ENCODE measurements at regions not wholly inside any gene's neighbourhood (a gene's known extent, or its start where the extent isn't known, plus 50 kb on each side); places are given as distances from the start of the nearest gene placed in this dataset.

GRCh38 chr2:2561346-2562095 is 230.4 kb upstream of the MYT1L start:
- H2BK120ac ChIP-seq (ENCODE audit: low read depth, low read length) = no peak overlapping the region
- no peak overlapping the region for H2AK5ac ChIP-seq (ENCODE audit: low read length)
- H3K27ac ChIP-seq (ENCODE audit: low read depth, low read length) = no peak overlapping the region
- no peak overlapping the region for H3K23ac ChIP-seq (ENCODE audit: low read length)
- H3K4me1 ChIP-seq (ENCODE audit: control insufficient read depth, low read depth, low read length) = peaks cover 4% of the 10 kb centered on the region
- no peaks in the 10 kb centered on the region for H3K79me1 ChIP-seq (ENCODE audit: low read length)
- no peak overlapping the region for H2BK5ac ChIP-seq (ENCODE audit: low read length)
- H2BK15ac ChIP-seq (replicated peaks; ENCODE audit: low read depth) = no peak overlapping the region
- no peak overlapping the region for H3K9ac ChIP-seq (ENCODE audit: low read length)
- no peak overlapping the region for H3K4ac ChIP-seq (ENCODE audit: low read depth, low read length)
- no peaks in the 10 kb centered on the region for H3K36me3 ChIP-seq (ENCODE audit: control insufficient read depth, insufficient read depth, low read length)
- H4K8ac ChIP-seq (ENCODE audit: low read depth, low read length) = no peak overlapping the region
- H3K4me3 ChIP-seq (ENCODE audit: low read length) = no peak overlapping the region
- H3K56ac ChIP-seq (ENCODE audit: low read length) = no peak overlapping the region
- WGBS (ENCODE audit: extremely low coverage, insufficient coverage, low lambda C conversion rate) = no CpG with 5 or more reads among the region's 14 CpGs
- H3K27me3 ChIP-seq (ENCODE audit: insufficient read depth, low read length, poor library complexity) = no peaks in the 10 kb centered on the region
- no peak overlapping the region for H3K18ac ChIP-seq (ENCODE audit: low read length)
- H3K79me2 ChIP-seq (ENCODE audit: control insufficient read depth, insufficient read depth, low read length) = no peaks in the 10 kb centered on the region
- no peak overlapping the region for H3K4me2 ChIP-seq (ENCODE audit: low read length)
- no peak for DNase-seq
- no peak overlapping the region for H4K5ac ChIP-seq (ENCODE audit: low read length)

- no CpG with 5 or more reads among the region's 16 CpGs for WGBS (ENCODE audit: extremely low coverage, insufficient coverage, low lambda C conversion rate)
- no peak overlapping the region for H2BK120ac ChIP-seq (ENCODE audit: low read depth, low read length)
These were observed 229.4 kb upstream of the MYT1L start for GRCh38 chr2:2560374-2561015.

GRCh38 chr2:2558476-2558875 is 227.4 kb upstream of the MYT1L start:
- no CpG with 5 or more reads among the region's 9 CpGs for WGBS (ENCODE audit: extremely low coverage, insufficient coverage, low lambda C conversion rate)

More at GRCh38 chr2:2560374-2561015, 229.4 kb upstream of the MYT1L start:
- Histone ChIP-seq H3K79me2 (ENCODE audit: control insufficient read depth, insufficient read depth, low read length) (no peaks in the 10 kb centered on the region), H4K5ac (ENCODE audit: low read length) (no peak overlapping the region), H4K8ac (ENCODE audit: low read depth, low read length) (no peak overlapping the region), H3K27me3 (ENCODE audit: insufficient read depth, low read length, poor library complexity) (no peaks in the 10 kb centered on the region), H3K27ac (ENCODE audit: low read depth, low read length) (no peak overlapping the region), H3K4me3 (ENCODE audit: low read length) (no peak overlapping the region), H2AK5ac (ENCODE audit: low read length) (no peak overlapping the region), H3K4me1 (ENCODE audit: control insufficient read depth, low read depth, low read length) (peaks cover 4% of the 10 kb centered on the region), H2BK15ac (replicated peaks; ENCODE audit: low read depth) (no peak overlapping the region), H3K36me3 (ENCODE audit: control insufficient read depth, insufficient read depth, low read length) (no peaks in the 10 kb centered on the region), H3K23ac (ENCODE audit: low read length) (no peak overlapping the region), H2BK5ac (ENCODE audit: low read length) (no peak overlapping the region), H3K4me2 (ENCODE audit: low read length) (no peak overlapping the region), H3K56ac (ENCODE audit: low read length) (no peak overlapping the region), H3K79me1 (ENCODE audit: low read length) (no peaks in the 10 kb centered on the region), H3K4ac (ENCODE audit: low read depth, low read length) (no peak overlapping the region), H3K18ac (ENCODE audit: low read length) (no peak overlapping the region), H3K9ac (ENCODE audit: low read length) (no peak overlapping the region)
- no peak for DNase-seq

GRCh38 chr2:2557475-2557874 is 226.4 kb upstream of the MYT1L start:
- Histone ChIP-seq H3K27ac (ENCODE audit: low read depth, low read length) (no peak overlapping the region), H3K4me2 (ENCODE audit: low read length) (no peak overlapping the region)
- DNase-seq = no peak

More at GRCh38 chr2:2558476-2558875, 227.4 kb upstream of the MYT1L start:
- Histone ChIP-seq H3K4me2 (ENCODE audit: low read length) (no peak overlapping the region), H2BK15ac (replicated peaks; ENCODE audit: low read depth) (no peak overlapping the region), H3K79me1 (ENCODE audit: low read length) (no peaks in the 10 kb centered on the region), H3K9ac (ENCODE audit: low read length) (no peak overlapping the region), H3K23ac (ENCODE audit: low read length) (no peak overlapping the region), H3K4ac (ENCODE audit: low read depth, low read length) (no peak overlapping the region), H3K79me2 (ENCODE audit: control insufficient read depth, insufficient read depth, low read length) (no peaks in the 10 kb centered on the region), H2BK5ac (ENCODE audit: low read length) (no peak overlapping the region), H4K8ac (ENCODE audit: low read depth, low read length) (no peak overlapping the region), H3K18ac (ENCODE audit: low read length) (no peak overlapping the region), H3K56ac (ENCODE audit: low read length) (no peak overlapping the region), H3K4me1 (ENCODE audit: control insufficient read depth, low read depth, low read length) (no peaks in the 10 kb centered on the region), H3K36me3 (ENCODE audit: control insufficient read depth, insufficient read depth, low read length) (no peaks in the 10 kb centered on the region), H3K27me3 (ENCODE audit: insufficient read depth, low read length, poor library complexity) (no peaks in the 10 kb centered on the region), H2AK5ac (ENCODE audit: low read length) (no peak overlapping the region), H4K5ac (ENCODE audit: low read length) (no peak overlapping the region), H3K4me3 (ENCODE audit: low read length) (no peak overlapping the region), H3K27ac (ENCODE audit: low read depth, low read length) (no peak overlapping the region), H2BK120ac (ENCODE audit: low read depth, low read length) (no peak overlapping the region)
- no peak for DNase-seq

GRCh38 chr2:2550856-2551255 is 219.8 kb upstream of the MYT1L start:
- Histone ChIP-seq H3K4me3 (ENCODE audit: low read length) (no peak overlapping the region), H3K9ac (ENCODE audit: low read length) (no peak overlapping the region), H3K27ac (ENCODE audit: low read depth, low read length) (no peak overlapping the region), H2BK15ac (replicated peaks; ENCODE audit: low read depth) (no peak overlapping the region), H3K4me2 (ENCODE audit: low read length) (no peak overlapping the region), H3K4me1 (ENCODE audit: control insufficient read depth, low read depth, low read length) (no peaks in the 10 kb centered on the region), H4K8ac (ENCODE audit: low read depth, low read length) (no peak overlapping the region), H3K79me2 (ENCODE audit: control insufficient read depth, insufficient read depth, low read length) (no peaks in the 10 kb centered on the region), H3K4ac (ENCODE audit: low read depth, low read length) (no peak overlapping the region), H3K27me3 (ENCODE audit: insufficient read depth, low read length, poor library complexity) (no peaks in the 10 kb centered on the region), H3K79me1 (ENCODE audit: low read length) (no peaks in the 10 kb centered on the region), H3K56ac (ENCODE audit: low read length) (no peak overlapping the region), H3K23ac (ENCODE audit: low read length) (no peak overlapping the region), H2BK5ac (ENCODE audit: low read length) (no peak overlapping the region), H4K5ac (ENCODE audit: low read length) (no peak overlapping the region), H2BK120ac (ENCODE audit: low read depth, low read length) (no peak overlapping the region), H2AK5ac (ENCODE audit: low read length) (no peak overlapping the region), H3K36me3 (ENCODE audit: control insufficient read depth, insufficient read depth, low read length) (no peaks in the 10 kb centered on the region), H3K18ac (ENCODE audit: low read length) (no peak overlapping the region)
- no peak for DNase-seq
- WGBS (ENCODE audit: extremely low coverage, insufficient coverage, low lambda C conversion rate) = no CpG with 5 or more reads among the region's 3 CpGs

More at GRCh38 chr2:2557475-2557874, 226.4 kb upstream of the MYT1L start:
- WGBS (ENCODE audit: extremely low coverage, insufficient coverage, low lambda C conversion rate) = no CpG with 5 or more reads among the region's 5 CpGs
- H3K56ac ChIP-seq (ENCODE audit: low read length) = no peak overlapping the region
- no peak overlapping the region for H3K18ac ChIP-seq (ENCODE audit: low read length)
- H3K4ac ChIP-seq (ENCODE audit: low read depth, low read length) = no peak overlapping the region
- H3K36me3 ChIP-seq (ENCODE audit: control insufficient read depth, insufficient read depth, low read length) = no peaks in the 10 kb centered on the region
- H4K8ac ChIP-seq (ENCODE audit: low read depth, low read length) = no peak overlapping the region
- no peak overlapping the region for H3K4me3 ChIP-seq (ENCODE audit: low read length)
- no peaks in the 10 kb centered on the region for H3K79me2 ChIP-seq (ENCODE audit: control insufficient read depth, insufficient read depth, low read length)
- H2AK5ac ChIP-seq (ENCODE audit: low read length) = no peak overlapping the region
- no peak overlapping the region for H2BK5ac ChIP-seq (ENCODE audit: low read length)
- H3K23ac ChIP-seq (ENCODE audit: low read length) = no peak overlapping the region
- no peaks in the 10 kb centered on the region for H3K79me1 ChIP-seq (ENCODE audit: low read length)
- H3K4me1 ChIP-seq (ENCODE audit: control insufficient read depth, low read depth, low read length) = no peaks in the 10 kb centered on the region
- H3K9ac ChIP-seq (ENCODE audit: low read length) = no peak overlapping the region
- H2BK15ac ChIP-seq (replicated peaks; ENCODE audit: low read depth) = no peak overlapping the region
- no peaks in the 10 kb centered on the region for H3K27me3 ChIP-seq (ENCODE audit: insufficient read depth, low read length, poor library complexity)
- H4K5ac ChIP-seq (ENCODE audit: low read length) = no peak overlapping the region
- H2BK120ac ChIP-seq (ENCODE audit: low read depth, low read length) = no peak overlapping the region

Data from mesendoderm (in vitro differentiated cells).